NCI-H748 (cell line): ENCODE measurements at regions not wholly inside any gene's neighbourhood (a gene's known extent, or its start where the extent isn't known, plus 50 kb on each side); places are given as distances from the start of the nearest gene placed in this dataset.

ENCODE experiments used
- DNase-seq: peaks from one replicate; lab custom pipeline; 2025; ENCODE audit not compliant: unreplicated experiment; lab: John Stamatoyannopoulos, UW

GRCh38 chr3:72334681-72335457 is 513.4 kb downstream of the SHQ1 start:
- no peak for DNase-seq

DNA sequence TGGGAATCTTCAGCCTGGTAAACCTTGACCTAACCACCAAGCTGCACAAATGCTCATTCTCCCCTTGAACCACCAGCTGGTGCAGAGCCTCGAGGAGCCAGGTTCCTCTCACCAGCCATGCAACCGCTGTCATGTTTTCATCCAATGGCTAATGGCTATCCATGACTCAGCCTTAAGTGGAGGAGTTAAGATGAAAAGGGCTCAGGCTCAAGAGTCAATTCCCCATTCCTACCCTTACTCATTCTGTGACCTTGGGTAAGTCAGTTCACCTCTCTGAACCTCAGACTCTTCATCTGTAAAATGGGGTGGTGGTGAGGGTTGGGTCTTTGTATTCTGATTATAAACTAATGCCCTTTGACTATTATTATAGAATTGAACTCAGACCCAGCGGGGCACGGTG is 515.6 kb downstream of the SHQ1 start:
- DNase-seq, result no peak

DNA sequence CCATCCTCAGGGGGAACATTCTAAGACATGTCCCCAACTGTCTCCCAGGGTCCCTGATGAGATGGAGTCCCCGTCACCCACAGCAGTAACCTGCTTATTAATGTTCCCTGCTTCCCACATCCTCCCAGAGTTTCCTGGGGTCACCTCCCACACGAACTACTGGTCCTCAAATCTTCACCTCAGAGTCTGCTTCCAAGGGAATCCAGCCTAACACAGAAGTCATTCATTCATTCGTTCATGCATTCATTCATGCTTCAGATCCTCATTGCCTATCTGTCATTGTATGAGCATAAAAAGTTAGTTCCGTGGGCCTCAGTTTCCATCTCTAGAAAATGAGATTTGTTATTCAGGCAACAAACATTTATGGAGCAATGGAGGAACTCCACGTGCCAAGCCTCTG is 516.2 kb downstream of the SHQ1 start:
- DNase-seq, result no peak

DNA sequence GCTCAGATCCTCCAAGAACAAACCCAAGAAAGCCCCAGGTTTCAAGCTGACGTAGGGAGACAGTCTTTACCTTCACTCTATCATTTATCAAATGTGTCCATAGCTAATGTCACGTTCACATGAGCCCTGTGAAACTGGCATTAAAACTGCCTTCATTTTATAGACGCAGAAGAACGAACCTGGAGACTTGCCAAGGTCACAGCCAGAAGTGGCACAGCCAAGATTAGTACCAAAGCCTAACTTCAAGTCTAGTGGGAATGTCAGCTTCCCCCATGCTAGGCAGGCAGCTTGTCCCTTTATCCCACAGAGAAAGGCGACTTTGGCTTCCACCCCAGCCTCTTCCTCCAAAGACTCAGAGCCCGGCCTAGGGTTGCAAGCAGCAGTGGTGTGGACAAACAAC is 517.2 kb downstream of the SHQ1 start:
- no peak for DNase-seq

DNA sequence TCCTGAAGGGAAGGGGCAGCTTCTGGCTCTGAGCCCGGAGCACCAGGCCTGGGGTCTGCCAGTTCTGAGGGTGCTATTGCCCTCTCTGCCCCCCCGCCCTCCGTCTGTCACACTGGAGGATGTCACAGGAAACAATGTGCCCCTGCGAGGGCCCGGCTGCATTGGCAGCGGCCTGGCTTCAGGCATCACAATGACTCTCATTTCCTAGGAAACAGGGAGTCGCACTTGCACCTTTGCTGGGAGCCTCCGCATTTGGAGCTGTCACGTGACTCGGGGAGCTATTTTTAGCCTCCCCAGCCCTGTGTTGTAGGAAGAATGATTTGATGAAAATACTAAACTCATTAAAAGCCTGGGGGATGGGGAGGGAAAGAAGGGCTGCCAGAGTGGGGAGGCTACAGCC is 518.9 kb downstream of the SHQ1 start:
- DNase-seq, result peak; percentile 78

- no peak for DNase-seq
Observed at GRCh38 chr3:72328755-72329277, 519.4 kb downstream of the SHQ1 start.

DNA sequence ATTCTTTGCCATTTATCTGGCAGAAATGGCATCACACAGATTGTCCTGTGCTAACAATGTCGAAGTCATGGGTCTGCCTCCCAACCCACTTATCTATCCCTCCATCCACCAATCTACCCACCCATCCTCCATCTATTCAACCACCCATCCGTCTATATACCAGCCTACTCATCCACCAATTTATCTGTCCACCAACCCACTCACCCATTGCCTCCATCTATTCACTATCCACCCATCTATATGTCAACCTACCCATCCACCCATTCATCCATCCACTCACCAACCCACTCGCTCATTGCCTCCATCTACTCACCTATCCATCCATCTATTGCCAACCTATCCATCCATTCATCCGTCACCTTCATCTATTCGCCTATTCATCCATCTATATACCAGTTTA is 521.2 kb downstream of the SHQ1 start:
- DNase-seq, result no peak

DNA sequence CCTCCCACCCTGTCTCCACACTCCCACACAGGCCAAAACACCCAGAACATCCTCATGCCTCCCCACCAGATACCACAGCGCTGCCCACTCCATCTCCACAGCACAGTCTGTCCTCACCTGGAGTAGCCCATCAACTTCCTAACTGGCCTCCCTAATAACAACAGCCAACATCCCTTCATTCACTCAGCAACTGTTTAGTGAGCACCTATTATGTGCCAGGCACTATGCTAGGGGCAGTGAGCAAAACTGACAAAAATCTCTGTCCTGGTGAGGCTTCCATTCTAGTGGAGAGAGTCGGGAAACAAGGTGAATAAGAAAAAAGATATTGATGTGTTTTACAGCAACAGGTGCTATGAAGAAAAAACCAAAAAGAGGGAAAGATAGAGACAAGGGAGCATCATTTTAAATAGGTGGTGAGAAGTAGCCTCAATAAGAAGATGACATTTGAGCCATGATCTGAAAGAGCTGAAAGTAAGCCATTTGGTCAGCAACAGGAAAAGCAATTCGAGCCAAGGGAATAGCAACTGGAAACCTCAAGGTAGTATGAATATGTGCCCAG is 523.9 kb downstream of the SHQ1 start:
- no peak for DNase-seq

- no peak for DNase-seq
Observed at GRCh38 chr3:72323773-72324172, 524.5 kb downstream of the SHQ1 start.

DNA sequence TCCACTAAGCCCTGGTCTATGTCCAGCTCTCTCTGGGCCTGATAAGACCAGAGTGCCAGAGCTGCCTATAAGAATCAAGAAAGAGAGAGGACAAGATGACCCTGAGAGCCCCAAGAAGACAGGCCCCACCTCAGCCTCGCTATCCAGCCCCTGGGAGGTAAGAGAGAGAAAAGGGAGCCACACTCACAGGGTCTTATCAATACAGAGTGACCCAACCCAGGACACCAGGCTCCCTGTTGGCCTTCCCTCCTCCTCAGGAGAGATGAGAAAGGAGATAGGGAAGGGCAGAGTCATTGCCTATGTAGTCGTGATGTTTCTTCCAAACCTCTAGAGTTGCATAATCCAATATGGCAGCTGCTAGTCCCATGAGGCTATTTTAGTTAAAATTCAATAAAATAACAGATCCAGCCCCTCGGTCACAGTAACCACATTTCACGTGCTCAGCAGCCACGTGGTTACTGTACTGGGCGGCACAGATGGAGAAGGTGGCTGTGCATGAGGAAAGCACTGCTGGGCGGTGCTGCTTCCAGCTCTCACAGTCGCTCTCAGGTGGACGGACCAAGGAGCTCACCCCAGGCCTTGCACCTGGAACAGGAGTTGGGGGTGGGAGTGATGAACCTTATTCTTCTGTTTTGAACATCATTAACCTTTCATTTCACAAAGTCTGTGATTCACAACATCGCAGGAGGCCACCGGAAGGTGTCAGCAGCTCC is 525.8 kb downstream of the SHQ1 start:
- DNase-seq, result no peak

- no peak for DNase-seq
Observed at GRCh38 chr3:72320955-72321303, 527.3 kb downstream of the SHQ1 start.

DNA sequence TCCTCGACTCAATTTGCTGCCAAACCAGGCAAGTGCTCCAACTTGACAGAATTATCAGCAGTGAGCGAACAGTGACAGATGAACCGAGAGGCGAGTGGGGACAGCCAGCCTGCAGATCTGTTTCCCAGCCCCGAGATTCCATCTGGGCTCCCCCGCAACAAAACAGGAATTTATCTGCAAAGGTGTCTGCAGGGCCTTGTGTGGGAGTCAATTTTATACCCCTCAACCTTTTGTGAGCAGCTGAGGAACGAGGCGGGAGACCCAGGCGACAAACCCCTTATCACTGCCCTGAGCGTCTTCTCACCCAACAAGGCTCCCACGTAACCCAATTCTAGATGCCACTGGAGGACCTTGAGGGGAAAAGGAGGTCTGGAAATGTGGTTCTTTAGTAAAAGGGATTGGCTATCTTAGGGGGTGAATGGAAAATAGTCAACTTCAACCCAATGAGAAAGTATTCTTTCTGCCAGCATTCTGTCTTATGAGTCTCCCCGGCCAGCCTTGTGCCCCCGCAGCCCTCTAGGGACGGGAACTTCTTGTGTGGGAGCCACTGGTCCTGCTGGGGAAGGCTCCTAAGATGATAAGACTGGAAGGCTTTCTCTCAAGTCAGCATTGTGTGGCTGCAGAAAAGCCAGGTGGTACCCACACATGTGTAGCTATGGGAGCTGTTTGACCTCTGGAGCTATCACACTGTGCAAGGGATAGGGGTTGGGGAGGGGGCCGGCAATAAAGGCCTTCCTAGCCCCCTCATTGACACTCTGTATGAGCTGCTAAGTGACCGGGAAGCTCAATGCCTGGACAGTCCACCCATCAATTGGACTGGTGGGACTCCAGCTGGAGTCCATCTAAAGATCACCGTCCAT is 527.9 kb downstream of the SHQ1 start:
- DNase-seq, result no peak

DNA sequence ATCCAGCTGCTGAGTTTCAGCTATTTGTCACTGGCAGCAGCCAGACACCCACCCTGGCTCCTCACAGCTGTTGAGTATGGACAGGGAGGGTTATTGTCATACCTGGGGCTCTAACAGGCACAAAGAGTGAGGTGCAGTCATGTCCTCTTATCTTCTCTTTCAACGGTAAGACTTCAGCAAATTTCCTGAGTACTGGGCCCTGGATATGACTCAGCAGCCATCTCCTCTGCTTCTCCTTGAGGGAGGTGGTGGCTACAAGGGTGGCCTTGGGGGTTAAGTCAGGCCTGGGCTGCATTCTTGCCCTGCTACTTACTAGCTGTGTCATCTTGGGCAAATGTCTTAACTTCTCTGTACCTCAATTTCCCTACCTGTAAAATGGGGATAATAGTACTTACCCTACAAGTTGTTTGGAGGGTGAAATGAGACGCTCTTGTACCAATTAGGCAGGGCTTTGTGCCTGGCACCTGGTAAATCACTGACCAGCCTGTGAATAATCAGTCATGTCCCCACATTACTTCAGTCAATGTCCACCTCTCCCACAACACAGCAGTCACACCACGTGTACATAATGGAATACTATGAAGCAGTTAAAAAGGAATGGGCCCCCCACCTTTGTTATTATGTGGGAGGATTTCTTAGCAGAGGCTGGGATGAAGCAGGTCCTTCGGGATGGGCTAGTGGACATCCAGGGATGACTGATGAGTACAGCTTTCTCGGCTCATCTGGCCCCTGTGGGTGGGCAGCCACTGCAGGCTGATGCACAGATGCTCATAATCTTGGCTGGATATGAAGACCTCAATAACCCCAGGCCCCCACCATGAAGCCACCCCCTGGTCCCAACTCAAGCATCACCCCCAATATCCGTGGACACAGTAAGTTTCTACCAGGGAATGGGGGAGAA is 528.8 kb downstream of the SHQ1 start:
- DNase-seq, result no peak

- DNase-seq, result no peak
Observed at GRCh38 chr3:72318504-72319193, 529.6 kb downstream of the SHQ1 start.

DNA sequence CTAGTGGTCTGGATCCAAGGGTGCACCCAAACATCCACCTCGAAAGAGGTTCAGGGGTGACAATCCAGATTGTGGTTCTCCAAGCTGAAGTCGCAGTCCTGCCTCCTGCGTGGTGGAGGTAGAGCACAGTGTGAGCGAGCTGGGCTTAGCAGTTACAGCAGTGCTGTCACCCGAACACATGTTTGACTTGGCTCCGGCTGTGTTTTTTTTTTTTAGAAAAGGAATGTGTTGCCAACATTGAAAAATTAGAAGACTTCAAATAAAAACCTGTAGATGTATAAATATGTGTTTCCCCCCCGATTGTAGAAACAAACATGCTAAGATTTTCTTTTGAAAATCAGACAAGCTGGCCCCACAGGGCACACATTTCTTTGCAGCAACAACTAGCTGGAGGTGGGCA is 530.8 kb downstream of the SHQ1 start:
- DNase-seq, result no peak

- no peak for DNase-seq
Observed at GRCh38 chr3:72316501-72317279, 531.6 kb downstream of the SHQ1 start.

DNA sequence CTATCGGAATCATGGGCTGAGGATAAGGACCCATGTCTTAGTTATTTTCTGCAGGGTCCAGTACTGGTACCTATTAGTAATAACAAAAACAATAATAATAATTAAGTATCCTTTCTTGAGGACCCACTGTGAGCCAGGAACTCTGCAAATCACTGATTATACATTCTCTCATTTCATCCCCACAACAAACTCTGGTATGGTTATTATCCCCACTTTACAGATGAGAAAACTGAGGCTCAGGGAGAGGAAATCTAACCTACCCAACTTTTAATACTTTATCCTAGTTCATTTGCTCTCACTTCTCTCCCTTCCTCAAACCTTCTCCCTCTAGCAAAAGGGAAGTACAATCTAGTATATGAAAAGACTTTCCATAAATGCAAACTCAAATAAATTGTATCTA is 528.4 kb upstream of the PROK2 start:
- DNase-seq, result no peak

GRCh38 chr3:72312339-72312738 is 527.4 kb upstream of the PROK2 start:
- DNase-seq, result no peak

DNA sequence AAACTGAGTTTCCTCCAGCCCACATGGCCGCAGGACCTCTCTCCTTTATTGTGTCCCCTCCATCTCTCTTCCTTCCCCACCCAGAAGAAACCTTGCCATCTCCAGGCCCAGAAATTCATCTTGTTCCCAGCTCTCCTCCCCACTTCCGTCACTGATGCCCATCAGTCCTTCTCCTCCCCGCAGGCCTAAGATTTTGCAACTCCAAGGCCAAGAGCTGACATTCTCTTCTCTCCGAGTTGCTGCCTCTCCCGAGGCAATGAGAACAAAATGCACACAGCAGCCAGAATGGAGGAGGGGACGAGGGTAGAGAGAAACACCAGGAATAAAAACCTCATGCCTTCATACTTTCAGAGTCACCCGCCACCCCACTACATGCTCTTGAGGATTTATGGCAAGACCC is 526.5 kb upstream of the PROK2 start:
- DNase-seq, result no peak
